Brain microvascular endothelial cell (primary cell): ENCODE measurements at regions not wholly inside any gene's neighbourhood (a gene's known extent, or its start where the extent isn't known, plus 50 kb on each side); places are given as distances from the start of the nearest gene placed in this dataset.

Source experiments
- DNase-seq: peaks from one replicate; pipeline ENCODE4 v3.0.0-alpha.2; 2020
- H3K27ac ChIP-seq: fragments of 250-450 bp; sonication (Bioruptor Pico); 2 replicates; pipeline ENCODE4 v1.5.1; 2020; ENCODE audit warnings: mild to moderate bottlenecking, moderate library complexity
- H3K27me3 ChIP-seq: fragments of 250-450 bp; sonication (Bioruptor Pico); replicated peaks from 2 replicates; pipeline ENCODE4 v1.5.1; 2020; ENCODE audit warnings: mild to moderate bottlenecking
- H3K36me3 ChIP-seq: fragments of 250-450 bp; sonication (Bioruptor Pico); replicated peaks from 2 replicates; pipeline ENCODE4 v1.5.1; 2020; ENCODE audit warnings: mild to moderate bottlenecking
- H3K4me3 ChIP-seq: 2 replicates; pipeline ENCODE4 v1.5.1; 2011; ENCODE audit warnings: low read depth, mild to moderate bottlenecking, control low read depth, low read length, moderate library complexity
- in situ Hi-C: cut with HindIII; loops from 2 replicates; pipeline ENCODE4 v1.10.0; 2017; ENCODE audit warnings: low sequenced_read_pairs, low pct_ligation_motif_present
- TF ChIP-seq, protein P1 (sequence below): IDR thresholded peaks from 2 replicates; pipeline ENCODE4 v1.5.1; 2011; ENCODE audit warnings: low read depth, mild to moderate bottlenecking, moderate library complexity, low read length, control low read depth, inconsistent platforms; ENCODE audit errors: missing control alignments

DNA sequence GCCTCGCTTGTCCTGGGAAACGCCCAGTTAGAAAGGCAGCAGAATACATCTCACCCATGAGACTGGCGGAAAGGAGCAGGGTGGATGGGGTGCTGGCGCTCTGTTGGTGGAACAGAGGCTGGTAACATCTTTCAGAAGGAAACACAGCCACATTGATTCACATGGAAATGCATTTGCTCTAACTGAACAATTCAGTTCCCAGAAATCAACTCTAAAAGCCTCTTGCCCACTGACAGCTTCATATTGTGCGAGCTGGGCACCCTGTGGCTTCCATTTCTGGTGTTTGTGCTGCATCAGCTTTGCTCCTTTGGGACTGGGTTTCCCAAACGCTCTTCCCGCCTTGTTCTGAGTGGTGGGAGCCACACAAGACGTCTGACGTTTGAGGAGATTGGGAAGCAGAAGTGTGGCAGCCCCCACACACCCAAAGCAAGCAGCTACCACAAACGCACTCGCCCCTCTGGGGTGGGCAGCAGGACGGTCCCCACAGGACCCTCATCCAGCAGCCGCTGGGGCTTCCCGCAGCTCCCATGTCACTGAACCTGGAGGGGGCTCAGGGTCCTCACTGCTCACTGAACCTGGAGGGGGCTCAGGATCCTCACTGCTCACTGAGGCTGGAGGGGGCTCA, 229.5 kb downstream of the ERMARD start:
- no peaks in the 10 kb centered on the region for H3K27me3 ChIP-seq
- no peak overlapping the region for H3K4me3 ChIP-seq
- no peak for DNase-seq
- no peak overlapping the region for H3K27ac ChIP-seq
- H3K36me3 ChIP-seq = no peaks in the 10 kb centered on the region
- TF ChIP-seq, protein P1, sequence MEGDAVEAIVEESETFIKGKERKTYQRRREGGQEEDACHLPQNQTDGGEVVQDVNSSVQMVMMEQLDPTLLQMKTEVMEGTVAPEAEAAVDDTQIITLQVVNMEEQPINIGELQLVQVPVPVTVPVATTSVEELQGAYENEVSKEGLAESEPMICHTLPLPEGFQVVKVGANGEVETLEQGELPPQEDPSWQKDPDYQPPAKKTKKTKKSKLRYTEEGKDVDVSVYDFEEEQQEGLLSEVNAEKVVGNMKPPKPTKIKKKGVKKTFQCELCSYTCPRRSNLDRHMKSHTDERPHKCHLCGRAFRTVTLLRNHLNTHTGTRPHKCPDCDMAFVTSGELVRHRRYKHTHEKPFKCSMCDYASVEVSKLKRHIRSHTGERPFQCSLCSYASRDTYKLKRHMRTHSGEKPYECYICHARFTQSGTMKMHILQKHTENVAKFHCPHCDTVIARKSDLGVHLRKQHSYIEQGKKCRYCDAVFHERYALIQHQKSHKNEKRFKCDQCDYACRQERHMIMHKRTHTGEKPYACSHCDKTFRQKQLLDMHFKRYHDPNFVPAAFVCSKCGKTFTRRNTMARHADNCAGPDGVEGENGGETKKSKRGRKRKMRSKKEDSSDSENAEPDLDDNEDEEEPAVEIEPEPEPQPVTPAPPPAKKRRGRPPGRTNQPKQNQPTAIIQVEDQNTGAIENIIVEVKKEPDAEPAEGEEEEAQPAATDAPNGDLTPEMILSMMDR = no peak
- in situ Hi-C loops = no loop called here

DNA sequence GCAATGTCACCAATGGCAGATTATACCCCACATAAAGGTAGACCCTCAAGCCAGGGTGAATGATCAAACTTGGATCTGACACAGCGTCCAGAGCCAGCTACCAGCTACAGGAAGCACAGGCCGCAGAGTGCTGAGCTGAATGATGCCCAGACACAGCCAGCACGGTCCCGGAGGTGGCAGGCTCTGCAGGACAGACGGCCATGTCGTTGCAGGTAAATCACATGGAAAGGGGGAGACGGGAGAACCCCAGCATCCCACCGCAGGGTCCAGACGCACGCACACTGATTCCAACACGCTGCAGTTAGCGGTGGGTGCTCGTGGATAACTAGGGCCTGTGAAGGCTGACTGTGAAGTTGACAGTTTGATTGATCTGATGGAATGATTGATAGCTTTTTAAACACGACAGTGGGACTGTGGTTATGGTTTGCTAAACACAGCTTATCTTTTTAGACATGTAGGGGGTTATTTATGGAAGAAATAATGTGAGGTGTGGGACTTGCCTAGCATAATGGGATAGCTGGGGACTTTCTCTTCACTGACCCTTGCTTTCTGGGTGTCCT, 228.5 kb downstream of the ERMARD start:
- TF ChIP-seq, protein P1 = no peak
- H3K36me3 ChIP-seq = no peaks in the 10 kb centered on the region
- in situ Hi-C loops = no loop called here
- no peak overlapping the region for H3K4me3 ChIP-seq
- no peaks in the 10 kb centered on the region for H3K27me3 ChIP-seq
- H3K27ac ChIP-seq = no peak overlapping the region
- no peak for DNase-seq

DNA sequence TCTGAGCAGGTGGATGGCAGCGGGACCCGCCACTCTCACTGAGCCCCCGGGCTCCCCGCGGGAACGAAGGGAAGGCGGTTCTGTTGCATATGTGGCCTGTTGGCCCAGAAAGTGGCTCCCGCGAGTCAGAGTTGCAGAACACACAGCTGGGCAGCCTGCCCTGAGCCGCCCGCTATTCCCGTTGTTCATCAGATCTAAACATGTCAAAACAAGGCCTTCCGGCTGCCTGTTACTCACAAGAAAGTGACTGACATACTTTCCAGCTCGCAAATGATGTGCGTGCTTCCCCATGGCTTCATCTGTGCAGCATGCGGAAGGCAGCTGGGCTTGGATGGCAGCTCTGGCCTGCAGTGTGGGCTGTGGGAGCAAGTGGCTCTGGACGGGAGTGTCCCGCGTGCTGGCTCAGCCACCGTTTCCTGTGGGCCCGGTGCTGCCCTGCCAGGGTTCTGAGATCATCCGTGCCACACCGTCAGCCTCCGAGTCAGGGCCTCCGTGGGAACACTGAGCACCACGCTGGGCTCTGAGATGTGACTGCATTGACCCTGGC, 227.3 kb downstream of the ERMARD start:
- Histone ChIP-seq H3K4me3 (no peak overlapping the region), H3K27me3 (no peaks in the 10 kb centered on the region), H3K36me3 (no peaks in the 10 kb centered on the region), H3K27ac (no peak overlapping the region)
- in situ Hi-C loops = no loop called here
- DNase-seq = no peak
- TF ChIP-seq, protein P1 = no peak

DNA sequence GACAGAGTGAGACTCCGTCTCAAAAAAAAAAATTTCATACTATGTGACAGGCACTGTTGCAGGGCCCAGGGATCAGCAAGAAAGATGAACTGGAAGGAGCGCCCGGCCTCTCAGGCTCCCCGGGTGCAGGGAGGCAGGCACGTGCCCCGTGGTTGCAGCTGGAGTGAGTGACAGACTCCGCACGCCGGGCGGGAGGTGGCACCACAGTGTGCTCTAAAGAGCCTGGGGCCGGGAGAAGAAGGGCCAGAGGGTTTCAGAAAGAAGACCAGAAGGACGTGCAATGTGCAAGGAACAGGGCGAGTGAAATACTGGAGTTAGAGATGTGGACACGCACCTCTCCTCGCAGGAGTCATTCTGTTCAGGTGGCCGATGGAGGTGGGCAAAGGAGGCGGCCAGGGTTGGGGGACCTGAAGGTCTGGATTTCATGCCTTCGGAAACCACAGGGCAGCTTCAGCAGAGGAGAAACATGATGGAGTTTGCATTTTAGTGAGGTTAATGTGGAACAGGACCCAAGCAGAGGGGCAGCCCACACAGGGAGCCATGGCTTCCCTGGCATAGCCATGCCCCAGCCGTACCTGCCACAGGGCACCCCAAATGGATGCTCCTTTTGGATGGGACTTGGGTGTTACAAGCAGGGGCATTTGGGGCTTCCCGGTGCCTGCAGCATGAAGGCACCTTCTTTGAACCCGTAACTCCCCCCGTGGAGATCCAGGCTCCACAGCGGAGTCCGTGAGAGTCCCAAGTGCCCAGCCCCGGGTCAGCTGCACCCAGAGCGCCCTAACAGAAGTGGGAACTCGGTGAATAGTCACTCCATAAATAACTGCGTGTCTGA, 226.2 kb downstream of the ERMARD start:
- no peak for DNase-seq
- H3K27ac ChIP-seq = no peak overlapping the region
- H3K27me3 ChIP-seq = no peaks in the 10 kb centered on the region
- in situ Hi-C loops = no loop called here
- TF ChIP-seq, protein P1 = no peak
- no peak overlapping the region for H3K4me3 ChIP-seq
- H3K36me3 ChIP-seq = no peaks in the 10 kb centered on the region

DNA sequence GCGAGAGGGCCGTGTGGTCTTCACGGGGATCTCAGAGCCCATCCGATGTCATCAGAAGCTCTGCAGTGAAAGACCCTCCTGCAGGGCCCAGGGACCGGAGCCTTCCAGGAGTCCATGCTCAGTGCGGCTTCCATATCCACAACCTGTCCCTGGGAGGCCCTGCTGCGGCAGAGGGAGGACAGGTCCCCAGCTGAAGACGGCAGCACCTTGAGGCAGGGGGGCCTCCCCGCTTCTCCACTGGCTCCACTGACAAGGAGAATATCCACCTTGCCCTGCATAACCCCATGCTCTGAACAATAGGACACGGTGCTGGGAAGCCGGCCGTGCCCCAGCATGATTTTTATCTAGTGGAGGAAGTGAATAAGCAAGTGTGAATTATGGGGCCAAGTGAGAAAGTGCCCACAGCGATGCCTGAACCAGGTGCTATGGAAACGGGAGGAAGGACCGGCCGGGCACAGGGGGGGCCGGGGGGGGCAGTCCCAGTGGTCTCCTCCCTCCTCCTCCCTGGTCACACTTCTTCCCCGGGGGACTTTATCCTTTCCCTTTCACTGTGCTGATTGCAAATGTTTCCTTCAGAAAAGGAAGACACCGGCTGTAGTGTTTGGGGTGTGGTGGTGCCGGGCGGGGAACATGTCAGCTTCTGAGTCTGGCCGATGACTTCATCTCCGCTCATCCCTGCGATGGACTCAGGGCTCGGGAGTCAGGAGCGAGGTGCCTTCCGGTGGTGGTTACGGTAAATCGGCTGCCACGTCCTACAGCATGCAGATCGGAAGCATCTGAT, 225.1 kb downstream of the ERMARD start:
- Histone ChIP-seq H3K27ac (no peak overlapping the region), H3K36me3 (no peaks in the 10 kb centered on the region), H3K27me3 (no peaks in the 10 kb centered on the region), H3K4me3 (no peak overlapping the region)
- DNase-seq = no peak
- in situ Hi-C loops = no loop called here
- TF ChIP-seq, protein P1 = no peak
